GM12878 (cell line): ENCODE measurements at regions not wholly inside any gene's neighbourhood (a gene's known extent, or its start where the extent isn't known, plus 50 kb on each side); places are given as distances from the start of the nearest gene placed in this dataset.

ENCODE experiments used
- ATAC-seq: fragments of 200-7000 bp; cut with Tn5 transposase; 3 replicates; pipeline ENCODE4 v1.9.1; 2020; ENCODE audit warnings: mild to moderate bottlenecking, moderate library complexity
- BruUV-seq: library from RNA; stranded (reverse); fragments of 400-500 nt; replicated peaks from 2 replicates; lab custom pipeline; 2021; lab: Mats Ljungman, UMichigan
- CTCF ChIA-PET: fragments of 300-600 bp; sonication (Branson Sonifier 250); formaldehyde crosslinking; extraction: SDS; loops from one replicate; lab custom pipeline; 2021; ENCODE audit warnings: inconsistent platforms; lab: Yijun Ruan, JAX
- POLR2A ChIA-PET: fragments of 350-600 bp; formaldehyde crosslinking; extraction: SDS; loops from one replicate; lab custom pipeline; 2021; ENCODE audit warnings: inconsistent platforms; lab: Charles Lee
- RAD21 ChIA-PET: fragments of 300-600 bp; sonication (Branson Sonifier 250); formaldehyde crosslinking; loops from one replicate; lab custom pipeline; 2023; ENCODE audit warnings: antibody characterized with exemption; ENCODE audit not compliant: unreplicated experiment; lab: Charles Lee
- SMC1A ChIA-PET: fragments of 300-600 bp; sonication (Branson Sonifier 250); formaldehyde crosslinking; loops from one replicate; lab custom pipeline; 2023; ENCODE audit not compliant: unreplicated experiment, uncharacterized antibody; lab: Charles Lee
- DNase-seq: peaks from one replicate; pipeline ENCODE4 v3.0.0-alpha.2; 2011; ENCODE audit warnings: low read depth, low spot score
- FAIRE-seq: peaks from 3 replicates; lab custom pipeline; 2011; peaks lifted over from hg19 to GRCh38; lab: Jason Lieb, UNC
- H2AFZ ChIP-seq: 2 replicates; pipeline ENCODE4 v1.6.0; 2011; ENCODE audit warnings: low read depth, low read length, control low read depth; ENCODE audit not compliant: control insufficient read depth
- H3K27ac ChIP-seq: 2 replicates; pipeline ENCODE4 v1.5.1; 2011; ENCODE audit warnings: control low read depth; ENCODE audit not compliant: control insufficient read depth, insufficient read depth
- H3K27me3 ChIP-seq, 2 experiments: replicated peaks in 1 of 2; 2 replicates each; pipeline versions ENCODE4 v1.6.0 to v1.6.1; 2011; ENCODE audit warnings: low read length in 1 of 2; ENCODE audit not compliant: control insufficient read depth in 2 of 2, insufficient read depth in 2 of 2
- H3K36me3 ChIP-seq, 2 experiments: 2 replicates each; pipeline ENCODE4 v1.5.1; 2011; ENCODE audit warnings: low read length in 1 of 2; ENCODE audit not compliant: control insufficient read depth in 2 of 2, insufficient read depth in 2 of 2
- H3K4me1 ChIP-seq: 2 replicates; pipeline ENCODE4 v1.6.1; 2011; ENCODE audit warnings: mild to moderate bottlenecking, low read length, moderate library complexity, mixed read lengths; ENCODE audit not compliant: control insufficient read depth, insufficient read depth
- H3K4me2 ChIP-seq: 2 replicates; pipeline ENCODE4 v1.6.0; 2011; ENCODE audit warnings: control low read depth; ENCODE audit not compliant: control insufficient read depth, insufficient read depth
- H3K4me3 ChIP-seq: fragments of 200-600 bp; sonication (generic); 2 replicates; pipeline ENCODE4 v1.5.1; 2016
- H3K79me2 ChIP-seq: 2 replicates; pipeline ENCODE4 v1.6.0; 2011; ENCODE audit warnings: low read length; ENCODE audit not compliant: control insufficient read depth, insufficient read depth
- H3K9ac ChIP-seq: 2 replicates; pipeline ENCODE4 v1.8.0; 2011; ENCODE audit warnings: low read length, control low read depth, mixed read lengths; ENCODE audit not compliant: control insufficient read depth, insufficient read depth
- H3K9me3 ChIP-seq: replicated peaks from 3 replicates; pipeline ENCODE4 v1.5.1; 2011; ENCODE audit warnings: mild to moderate bottlenecking, low read length; ENCODE audit not compliant: control insufficient read depth, insufficient read depth
- H4K20me1 ChIP-seq: 2 replicates; pipeline ENCODE4 v1.6.0; 2011; ENCODE audit not compliant: control insufficient read depth, insufficient read depth
- BACH1 ChIP-seq: fragments of 450-650 bp; IDR thresholded peaks from 2 replicates; pipeline ENCODE4 v1.6.1; 2017; ENCODE audit warnings: mild to moderate bottlenecking, borderline replicate concordance
- KDM1A ChIP-seq: fragments of 200-600 bp; sonication (generic); IDR thresholded peaks from 2 replicates; pipeline ENCODE4 v1.6.1; 2016; ENCODE audit warnings: borderline replicate concordance
- KLF5 ChIP-seq: fragments of 450-650 bp; IDR thresholded peaks from 2 replicates; pipeline ENCODE4 v1.6.1; 2014; ENCODE audit warnings: mild to moderate bottlenecking; ENCODE audit not compliant: partially characterized antibody
- MEF2A ChIP-seq: IDR thresholded peaks from 2 replicates; pipeline ENCODE4 v1.6.1; 2011; ENCODE audit warnings: low read depth, mild to moderate bottlenecking, low read length, moderate library complexity; ENCODE audit not compliant: insufficient read depth
- MXI1 ChIP-seq: fragments of 150-350 bp; IDR thresholded peaks from 2 replicates; pipeline ENCODE4 v1.6.1; 2011; ENCODE audit warnings: low read depth, mild to moderate bottlenecking, inconsistent platforms, low read length, improper control_type of control experiment
- SMAD1 ChIP-seq: fragments of 450-650 bp; IDR thresholded peaks from 2 replicates; pipeline ENCODE4 v1.6.1; 2018; ENCODE audit warnings: mild to moderate bottlenecking, low read depth; ENCODE audit not compliant: partially characterized antibody
- STAT3 ChIP-seq: IDR thresholded peaks from 2 replicates; pipeline ENCODE4 v1.6.1; 2011; ENCODE audit warnings: low read depth, low read length, improper control_type of control experiment
- TAF1 ChIP-seq: IDR thresholded peaks from 2 replicates; pipeline ENCODE4 v1.6.1; 2011; ENCODE audit warnings: mild to moderate bottlenecking, low read depth, low read length, borderline replicate concordance
- TCF3 ChIP-seq: IDR thresholded peaks from 2 replicates; pipeline ENCODE4 v1.6.1; 2012; ENCODE audit warnings: low read depth, mild to moderate bottlenecking, low read length, borderline replicate concordance; ENCODE audit not compliant: insufficient read depth
- ZNF217 ChIP-seq: fragments of 450-650 bp; IDR thresholded peaks from 2 replicates; pipeline ENCODE4 v1.6.1; 2017; ENCODE audit warnings: antibody characterized with exemption, mild to moderate bottlenecking
- WGBS: methylation state at CpG from one replicate; pipeline ENCODE4 v1.1.6; 2016; ENCODE audit warnings: low lambda C conversion rate; ENCODE audit not compliant: insufficient replicate concordance, insufficient coverage; ENCODE audit errors: missing lambda C conversion rate; 5-methylcytosine and 5-hydroxymethylcytosine counted together
- in situ Hi-C: fragments of 300-500 bp; cut with MboI; formaldehyde crosslinking; loops from 9 replicates; pipeline ENCODE4 v1.14.3; 2018; ENCODE audit warnings: mixed read lengths
- intact Hi-C: fragments of 100-400 bp; cut with micrococcal nuclease; formaldehyde crosslinking; loops from one replicate; pipeline ENCODE4 v1.14.2; 2022; ENCODE audit not compliant: unreplicated experiment
- TF ChIP-seq, protein P1 (sequence below): fragments of 450-650 bp; IDR thresholded peaks from 2 replicates; pipeline ENCODE4 v1.6.1; 2017; ENCODE audit warnings: mild to moderate bottlenecking

DNA sequence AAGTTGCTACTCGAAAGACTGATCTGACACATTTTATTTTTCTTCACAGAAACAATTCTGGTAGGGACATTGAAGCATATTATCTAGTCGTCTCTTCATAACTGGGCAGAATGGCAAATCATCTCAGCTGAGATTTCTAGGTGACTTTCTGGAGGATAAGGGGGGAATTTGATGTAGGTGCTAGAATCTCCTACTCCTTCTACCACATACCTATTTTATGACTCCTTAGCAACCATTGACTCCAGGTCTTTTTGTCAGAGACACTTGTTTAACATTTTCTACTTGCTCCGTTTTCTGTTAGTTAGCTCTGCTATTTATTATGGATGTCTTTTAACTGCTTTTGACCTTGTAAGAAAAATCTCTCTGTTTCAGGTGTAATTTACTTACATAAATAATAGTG, 380.9 kb upstream of the SEMA3C start:
- ATAC-seq (no peak), DNase-seq (no peak), FAIRE-seq (no peak)
- SMC1A ChIA-PET, result no interaction called here
- H3K9me3 ChIP-seq, result no peaks in the 10 kb centered on the region
- no peaks in the 10 kb centered on the region for H3K4me1 ChIP-seq
- CTCF ChIA-PET, result no interaction called here
- RAD21 ChIA-PET, result no interaction called here
- H3K4me3 ChIP-seq, result no peak overlapping the region
- no peaks in the 10 kb centered on the region for H4K20me1 ChIP-seq
- H3K79me2 ChIP-seq, result no peaks in the 10 kb centered on the region
- no peak overlapping the region for H3K4me2 ChIP-seq
- H3K36me3 ChIP-seq, result no peaks in the 10 kb centered on the region
- WGBS, result 12% methylated on average over 3 of the region's 3 CpGs
- H3K9ac ChIP-seq, result no peak overlapping the region
- BruUV-seq, result no TSS peak
- H3K27ac ChIP-seq, result no peak overlapping the region
- POLR2A ChIA-PET, result no interaction called here
- in situ Hi-C loops, result no loop called here
- intact Hi-C loops, result no loop called here
- H3K27me3 ChIP-seq, result no peaks in the 10 kb centered on the region
- no peak overlapping the region for H2AFZ ChIP-seq
- TF ChIP-seq MEF2A (no peak), ZNF217 (no peak), SMAD1 (no peak), KDM1A (no peak), KLF5 (no peak), TAF1 (no peak), BACH1 (no peak), STAT3 (no peak), TCF3 (no peak), MXI1 (no peak)
- TF ChIP-seq, protein P1, sequence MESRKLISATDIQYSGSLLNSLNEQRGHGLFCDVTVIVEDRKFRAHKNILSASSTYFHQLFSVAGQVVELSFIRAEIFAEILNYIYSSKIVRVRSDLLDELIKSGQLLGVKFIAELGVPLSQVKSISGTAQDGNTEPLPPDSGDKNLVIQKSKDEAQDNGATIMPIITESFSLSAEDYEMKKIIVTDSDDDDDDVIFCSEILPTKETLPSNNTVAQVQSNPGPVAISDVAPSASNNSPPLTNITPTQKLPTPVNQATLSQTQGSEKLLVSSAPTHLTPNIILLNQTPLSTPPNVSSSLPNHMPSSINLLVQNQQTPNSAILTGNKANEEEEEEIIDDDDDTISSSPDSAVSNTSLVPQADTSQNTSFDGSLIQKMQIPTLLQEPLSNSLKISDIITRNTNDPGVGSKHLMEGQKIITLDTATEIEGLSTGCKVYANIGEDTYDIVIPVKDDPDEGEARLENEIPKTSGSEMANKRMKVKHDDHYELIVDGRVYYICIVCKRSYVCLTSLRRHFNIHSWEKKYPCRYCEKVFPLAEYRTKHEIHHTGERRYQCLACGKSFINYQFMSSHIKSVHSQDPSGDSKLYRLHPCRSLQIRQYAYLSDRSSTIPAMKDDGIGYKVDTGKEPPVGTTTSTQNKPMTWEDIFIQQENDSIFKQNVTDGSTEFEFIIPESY, result no peak
- TF ChIP-seq, all 136 proteins: peak for 0
